ENCODE measurements at regions not wholly inside any gene's neighbourhood (a gene's known extent, or its start where the extent isn't known, plus 50 kb on each side); places are given as distances from the start of the nearest gene placed in this dataset.

DNA sequence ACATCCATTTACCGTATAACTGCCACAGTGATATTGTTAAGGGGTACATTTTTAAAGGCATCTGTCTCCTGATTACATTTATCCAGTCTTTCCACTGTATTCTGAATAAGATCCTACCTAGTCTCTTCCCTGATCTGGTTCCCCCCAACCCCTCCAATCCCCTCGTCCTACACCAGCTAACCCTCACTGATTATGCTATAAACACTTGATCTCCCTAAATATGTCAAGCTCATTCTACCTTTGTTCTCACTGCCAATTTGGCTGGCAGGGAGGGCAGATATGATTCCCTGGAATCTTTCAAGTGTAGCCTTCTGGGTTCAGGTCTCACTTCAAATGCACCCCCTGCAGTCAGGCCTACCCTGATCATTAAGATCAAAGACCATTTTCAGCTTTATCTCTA lies 1379.8 kb upstream of the MIR17HG start:
- Histone ChIP-seq H3K36me3 (no peaks in the 10 kb centered on the region), H3K27ac (no peak overlapping the region), H3K9me3 (no peaks in the 10 kb centered on the region), H3K27me3 (no peaks in the 10 kb centered on the region), H3K4me1 (no peaks in the 10 kb centered on the region), H3K4me3 (no peak overlapping the region)
- TF ChIP-seq, protein P1, sequence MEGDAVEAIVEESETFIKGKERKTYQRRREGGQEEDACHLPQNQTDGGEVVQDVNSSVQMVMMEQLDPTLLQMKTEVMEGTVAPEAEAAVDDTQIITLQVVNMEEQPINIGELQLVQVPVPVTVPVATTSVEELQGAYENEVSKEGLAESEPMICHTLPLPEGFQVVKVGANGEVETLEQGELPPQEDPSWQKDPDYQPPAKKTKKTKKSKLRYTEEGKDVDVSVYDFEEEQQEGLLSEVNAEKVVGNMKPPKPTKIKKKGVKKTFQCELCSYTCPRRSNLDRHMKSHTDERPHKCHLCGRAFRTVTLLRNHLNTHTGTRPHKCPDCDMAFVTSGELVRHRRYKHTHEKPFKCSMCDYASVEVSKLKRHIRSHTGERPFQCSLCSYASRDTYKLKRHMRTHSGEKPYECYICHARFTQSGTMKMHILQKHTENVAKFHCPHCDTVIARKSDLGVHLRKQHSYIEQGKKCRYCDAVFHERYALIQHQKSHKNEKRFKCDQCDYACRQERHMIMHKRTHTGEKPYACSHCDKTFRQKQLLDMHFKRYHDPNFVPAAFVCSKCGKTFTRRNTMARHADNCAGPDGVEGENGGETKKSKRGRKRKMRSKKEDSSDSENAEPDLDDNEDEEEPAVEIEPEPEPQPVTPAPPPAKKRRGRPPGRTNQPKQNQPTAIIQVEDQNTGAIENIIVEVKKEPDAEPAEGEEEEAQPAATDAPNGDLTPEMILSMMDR (IDR thresholded peaks at IDR 0.05), result no peak
- intact Hi-C loops (cut with DNase I), result no loop called here
- DNase-seq (ENCODE audit: low spot score in 2 of 2), result no peak

DNA sequence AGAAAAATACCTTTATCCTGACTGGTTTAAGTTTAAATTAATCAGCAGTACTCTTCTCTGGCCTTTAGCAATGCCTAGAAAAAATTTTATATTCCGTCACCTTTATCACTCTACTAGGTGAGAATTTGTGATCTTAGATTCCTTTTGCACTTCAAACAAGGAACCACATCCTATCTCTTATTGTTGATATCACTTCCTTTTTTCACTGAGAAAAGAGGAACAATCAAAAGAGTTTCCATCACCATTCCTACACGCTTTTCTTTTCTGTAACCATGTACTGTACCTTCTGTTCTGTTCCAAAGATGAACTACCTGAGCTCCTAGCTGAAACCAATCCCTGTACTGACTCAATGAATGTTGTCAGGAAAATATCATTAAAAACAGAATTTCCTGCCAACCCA lies 1379.0 kb upstream of the MIR17HG start:
- no peaks in the 10 kb centered on the region for H3K27me3 ChIP-seq
- no peak for DNase-seq (ENCODE audit: low spot score in 2 of 2)
- H3K36me3 ChIP-seq, result no peaks in the 10 kb centered on the region
- no peaks in the 10 kb centered on the region for H3K4me1 ChIP-seq
- no peak overlapping the region for H3K4me3 ChIP-seq
- H3K9me3 ChIP-seq, result no peaks in the 10 kb centered on the region
- intact Hi-C loops (cut with DNase I), result no loop called here
- H3K27ac ChIP-seq, result no peak overlapping the region
- TF ChIP-seq, protein P1 (IDR thresholded peaks at IDR 0.05), result no peak

DNA sequence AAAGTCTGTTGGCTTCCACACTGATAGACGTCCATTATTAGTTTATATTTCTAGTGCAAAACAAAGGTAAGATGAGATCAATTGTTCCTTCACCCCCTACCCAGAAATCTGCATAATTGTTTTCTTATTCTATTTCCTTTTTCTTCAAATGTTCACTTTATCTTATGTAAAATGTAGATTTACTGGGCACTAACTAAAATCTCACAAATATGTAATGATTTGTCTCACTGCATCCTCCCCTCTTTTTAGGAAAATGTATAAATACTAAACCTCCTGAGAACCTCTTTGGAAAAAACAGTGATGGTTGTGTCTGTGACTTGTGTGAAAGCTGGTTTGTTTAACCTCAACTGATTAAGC lies 1377.2 kb upstream of the MIR17HG start:
- Histone ChIP-seq H3K36me3 (no peaks in the 10 kb centered on the region), H3K27me3 (no peaks in the 10 kb centered on the region), H3K4me1 (no peaks in the 10 kb centered on the region), H3K27ac (no peak overlapping the region), H3K4me3 (no peak overlapping the region), H3K9me3 (no peaks in the 10 kb centered on the region)
- intact Hi-C loops (cut with DNase I), result no loop called here
- no peak for DNase-seq (ENCODE audit: low spot score in 2 of 2)
- TF ChIP-seq, protein P1 (IDR thresholded peaks at IDR 0.05), result no peak

DNA sequence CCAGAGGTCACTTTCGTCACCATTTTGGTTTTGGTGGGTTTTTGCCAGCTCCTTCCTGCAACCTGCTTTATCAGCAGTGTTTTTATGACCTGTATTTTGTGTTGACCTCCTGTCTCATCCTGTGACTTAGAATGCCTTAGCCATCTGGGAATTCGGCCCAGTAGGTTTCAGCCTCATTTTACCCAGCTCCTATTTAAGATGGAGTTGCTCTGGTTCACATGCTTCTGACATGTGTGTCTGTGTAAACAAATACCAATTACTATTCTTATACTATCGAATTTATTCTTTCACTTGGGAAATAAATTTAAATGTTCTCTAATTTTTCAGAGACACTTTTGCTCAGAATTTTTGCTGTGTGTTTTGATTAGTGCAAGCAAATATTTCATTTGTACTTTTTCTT lies 1370.3 kb upstream of the MIR17HG start:
- no peaks in the 10 kb centered on the region for H3K36me3 ChIP-seq
- TF ChIP-seq, protein P1 (IDR thresholded peaks at IDR 0.05), result no peak
- no peak overlapping the region for H3K27ac ChIP-seq
- no peaks in the 10 kb centered on the region for H3K9me3 ChIP-seq
- no peaks in the 10 kb centered on the region for H3K27me3 ChIP-seq
- intact Hi-C loops (cut with DNase I), result no loop called here
- DNase-seq (ENCODE audit: low spot score in 2 of 2), result no peak
- H3K4me3 ChIP-seq, result no peak overlapping the region
- no peaks in the 10 kb centered on the region for H3K4me1 ChIP-seq

DNA sequence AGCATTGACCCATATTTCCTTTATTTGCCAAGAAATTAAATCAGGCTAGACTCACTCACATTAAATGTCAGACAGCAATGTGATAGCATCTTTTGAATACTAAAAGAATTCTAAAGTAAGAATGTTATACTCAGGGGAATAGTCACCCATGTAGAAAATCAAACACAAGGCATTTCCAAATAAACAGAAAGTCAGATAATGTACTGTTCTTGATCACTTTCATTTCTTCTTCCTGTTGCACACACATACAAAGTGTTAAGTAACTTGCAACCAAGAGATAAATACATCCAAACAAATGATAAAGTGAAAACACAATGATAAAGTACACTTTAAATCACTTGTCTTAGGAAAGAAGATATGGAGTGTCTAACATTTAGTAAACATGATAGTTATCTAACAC lies 1366.6 kb upstream of the MIR17HG start:
- intact Hi-C loops (cut with DNase I), result no loop called here
- no peak for DNase-seq (ENCODE audit: low spot score in 2 of 2)
- H3K4me1 ChIP-seq, result no peaks in the 10 kb centered on the region
- H3K27me3 ChIP-seq, result no peaks in the 10 kb centered on the region
- TF ChIP-seq, protein P1 (IDR thresholded peaks at IDR 0.05), result no peak
- H3K9me3 ChIP-seq, result no peaks in the 10 kb centered on the region
- no peak overlapping the region for H3K27ac ChIP-seq
- H3K36me3 ChIP-seq, result no peaks in the 10 kb centered on the region
- H3K4me3 ChIP-seq, result no peak overlapping the region

DNA sequence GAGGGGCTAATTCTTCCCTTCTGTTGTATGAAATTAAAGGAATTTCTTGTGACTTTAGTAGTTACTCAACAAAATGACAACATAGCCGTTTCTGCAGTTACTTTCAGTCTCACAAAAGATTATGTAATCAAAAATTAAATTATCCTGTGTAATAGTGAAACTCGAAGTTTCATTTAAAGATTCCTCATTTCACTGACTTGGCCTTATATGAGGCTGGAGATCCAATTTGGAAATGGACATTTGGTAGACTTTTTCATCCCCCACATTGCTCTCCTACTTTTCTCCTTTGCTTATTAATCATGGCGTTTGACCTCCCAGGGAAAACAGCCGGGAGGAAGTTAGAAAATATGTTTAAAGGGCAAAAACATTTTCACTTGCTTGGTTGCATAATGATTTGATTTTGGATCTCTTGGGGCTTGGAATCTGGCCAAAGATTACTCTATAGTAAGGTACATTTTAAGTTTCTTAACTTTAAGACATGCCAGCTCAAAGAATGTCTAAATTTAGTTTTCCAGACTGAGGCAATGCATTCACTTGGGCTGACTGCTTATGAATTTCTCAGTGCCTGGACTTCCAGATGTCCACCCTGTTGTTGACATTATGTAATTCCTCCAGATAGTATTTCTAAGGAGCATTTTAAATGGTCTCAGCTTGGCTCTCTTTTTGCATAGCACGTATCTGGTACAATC lies 1364.9 kb upstream of the MIR17HG start:
- Histone ChIP-seq H3K4me1 (no peaks in the 10 kb centered on the region), H3K36me3 (no peaks in the 10 kb centered on the region), H3K4me3 (no peak overlapping the region), H3K27me3 (no peaks in the 10 kb centered on the region), H3K27ac (no peak overlapping the region), H3K9me3 (no peaks in the 10 kb centered on the region)
- TF ChIP-seq, protein P1 (IDR thresholded peaks at IDR 0.05), result no peak
- DNase-seq (ENCODE audit: low spot score in 2 of 2), result no peak
- intact Hi-C loops (cut with DNase I), result no loop called here
